CD4-positive, alpha-beta T cell treated with Interleukin-2 at 100 ng/mL for 4 hours (primary cell): ENCODE measurements at regions not wholly inside any gene's neighbourhood (a gene's known extent, or its start where the extent isn't known, plus 50 kb on each side); places are given as distances from the start of the nearest gene placed in this dataset.
"Not testable (repeated sequence)": the region's sequence is repeated elsewhere in the genome, so short reads cannot be mapped to it uniquely, and the experiment has no call there.

Experiments used
- DNase-seq: peaks from one replicate; pipeline ENCODE4 v3.0.0-alpha.2; 2020; ENCODE audit warnings: low spot score

- DNase-seq: not testable (repeated sequence)
These were observed 760.3 kb downstream of the TTLL7 start for GRCh38 chr1:83238654-83239053.

GRCh38 chr1:83219788-83220187, 779.1 kb downstream of the TTLL7 start:
- DNase-seq: not testable (repeated sequence)

GRCh38 chr1:83218036-83218716, 780.8 kb downstream of the TTLL7 start:
- not testable (repeated sequence) for DNase-seq

GRCh38 chr1:83214317-83214716, 784.6 kb downstream of the TTLL7 start:
- DNase-seq: not testable (repeated sequence)

GRCh38 chr1:83213648-83214047, 785.3 kb downstream of the TTLL7 start:
- DNase-seq: not testable (repeated sequence)

- DNase-seq: not testable (repeated sequence)
These were observed 786.9 kb downstream of the TTLL7 start for GRCh38 chr1:83212033-83212432.

GRCh38 chr1:83208540-83208939, 790.4 kb downstream of the TTLL7 start:
- DNase-seq: not testable (repeated sequence)

GRCh38 chr1:83194610-83195009, 804.3 kb downstream of the TTLL7 start:
- DNase-seq: not testable (repeated sequence)

- DNase-seq: not testable (repeated sequence)
These were observed 816.8 kb downstream of the TTLL7 start for GRCh38 chr1:83182033-83182728.

- DNase-seq: not testable (repeated sequence)
These were observed 818.3 kb downstream of the TTLL7 start for GRCh38 chr1:83180621-83181020.

GRCh38 chr1:83167634-83168033, 831.3 kb downstream of the TTLL7 start:
- not testable (repeated sequence) for DNase-seq

- not testable (repeated sequence) for DNase-seq
These were observed 835.0 kb downstream of the TTLL7 start for GRCh38 chr1:83163879-83164475.

- not testable (repeated sequence) for DNase-seq
These were observed 840.0 kb downstream of the TTLL7 start for GRCh38 chr1:83158924-83159323.

GRCh38 chr1:83154306-83154705, 844.6 kb downstream of the TTLL7 start:
- not testable (repeated sequence) for DNase-seq

GRCh38 chr1:83151167-83151898, 847.6 kb downstream of the TTLL7 start:
- not testable (repeated sequence) for DNase-seq

- DNase-seq: not testable (repeated sequence)
These were observed 848.5 kb downstream of the TTLL7 start for GRCh38 chr1:83150479-83150878.

- DNase-seq: not testable (repeated sequence)
These were observed 853.1 kb downstream of the TTLL7 start for GRCh38 chr1:83145820-83146219.

GRCh38 chr1:83142802-83143201, 856.1 kb downstream of the TTLL7 start:
- not testable (repeated sequence) for DNase-seq

GRCh38 chr1:83135524-83136157, 863.3 kb downstream of the TTLL7 start:
- DNase-seq: not testable (repeated sequence)

- DNase-seq: not testable (repeated sequence)
These were observed 864.5 kb downstream of the TTLL7 start for GRCh38 chr1:83134322-83135014.

GRCh38 chr1:83131692-83131955, 867.3 kb downstream of the TTLL7 start:
- DNase-seq: no peak
